ENCODE measurements at regions not wholly inside any gene's neighbourhood (a gene's known extent, or its start where the extent isn't known, plus 50 kb on each side); places are given as distances from the start of the nearest gene placed in this dataset.

DNA sequence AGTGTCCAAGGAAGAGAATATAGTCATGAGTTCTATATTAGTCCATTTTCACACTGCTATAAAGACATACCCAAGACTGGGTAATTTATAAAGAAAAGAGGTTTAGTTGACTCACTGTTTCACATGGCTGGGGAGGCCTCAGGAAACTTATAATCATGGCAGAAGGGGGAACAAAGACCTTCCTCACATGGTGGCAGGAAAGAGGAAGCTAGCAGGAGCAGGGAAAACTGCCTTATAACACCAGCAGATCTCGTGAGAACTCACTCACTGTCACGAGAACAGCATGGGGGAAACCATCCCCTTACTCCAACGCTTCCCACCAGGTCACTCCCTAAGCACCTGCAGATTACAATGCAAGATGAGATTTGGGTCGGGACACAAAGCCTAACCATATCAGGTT is 139.0 kb upstream of the ZNF438 start:
- no peaks in the 10 kb centered on the region for H3K27me3 ChIP-seq (replicated peaks; ENCODE audit: insufficient read depth)
- no peak overlapping the region for H3K27ac ChIP-seq
- H3K4me1 ChIP-seq (ENCODE audit: control insufficient read depth in 1 of 2, low read depth in 2 of 2): no peaks in the 10 kb centered on the region
- no peak for DNase-seq (ENCODE audit: low spot score)
- no peak for ATAC-seq (ENCODE audit: insufficient number of reproducible peaks, low FRiP score, low read depth)
- no peak for TF ChIP-seq CTCF (IDR thresholded peaks at IDR 0.05)
- H3K9me3 ChIP-seq: no peaks in the 10 kb centered on the region
- no peak overlapping the region for H3K4me3 ChIP-seq
- no peaks in the 10 kb centered on the region for H3K36me3 ChIP-seq

DNA sequence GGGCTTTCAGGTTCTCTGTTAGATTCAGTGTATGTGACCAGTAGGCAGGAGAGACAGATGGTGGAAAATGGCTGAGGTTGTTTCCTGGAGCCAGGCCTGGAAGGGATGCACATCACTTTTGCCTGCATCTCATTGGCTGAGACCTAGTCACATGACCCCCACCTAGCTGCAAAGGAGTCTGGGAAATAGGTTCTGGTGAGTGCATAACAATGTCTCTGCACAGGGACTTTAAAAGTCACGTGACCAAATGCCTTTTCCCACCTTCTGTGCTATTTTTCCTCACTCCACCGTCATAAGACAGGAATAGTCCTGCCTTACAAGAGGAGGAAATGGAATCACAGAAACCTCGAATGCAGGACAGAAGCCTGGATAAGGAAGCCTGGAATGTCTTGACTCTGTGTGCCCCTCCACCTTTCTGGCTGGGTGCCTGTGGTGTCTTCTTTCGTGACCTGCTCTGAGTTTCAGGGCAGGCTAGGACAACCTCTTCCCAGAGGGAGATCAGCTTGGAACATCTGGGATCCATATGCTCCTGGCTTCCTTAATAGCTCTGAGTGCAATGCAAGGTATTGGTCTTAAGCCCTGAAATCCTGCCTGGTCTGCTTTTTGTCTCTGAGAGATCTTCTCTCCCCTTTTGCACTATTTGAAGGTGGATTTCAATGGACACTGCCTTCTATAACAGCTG is 139.9 kb upstream of the ZNF438 start:
- no peak for TF ChIP-seq CTCF (IDR thresholded peaks at IDR 0.05)
- H3K4me3 ChIP-seq: no peak overlapping the region
- H3K9me3 ChIP-seq: no peaks in the 10 kb centered on the region
- no peaks in the 10 kb centered on the region for H3K4me1 ChIP-seq (ENCODE audit: control insufficient read depth in 1 of 2, low read depth in 2 of 2)
- ATAC-seq (ENCODE audit: insufficient number of reproducible peaks, low FRiP score, low read depth) (no peak), DNase-seq (ENCODE audit: low spot score) (no peak)
- H3K27me3 ChIP-seq (replicated peaks; ENCODE audit: insufficient read depth): no peaks in the 10 kb centered on the region
- no peaks in the 10 kb centered on the region for H3K36me3 ChIP-seq
- no peak overlapping the region for H3K27ac ChIP-seq

DNA sequence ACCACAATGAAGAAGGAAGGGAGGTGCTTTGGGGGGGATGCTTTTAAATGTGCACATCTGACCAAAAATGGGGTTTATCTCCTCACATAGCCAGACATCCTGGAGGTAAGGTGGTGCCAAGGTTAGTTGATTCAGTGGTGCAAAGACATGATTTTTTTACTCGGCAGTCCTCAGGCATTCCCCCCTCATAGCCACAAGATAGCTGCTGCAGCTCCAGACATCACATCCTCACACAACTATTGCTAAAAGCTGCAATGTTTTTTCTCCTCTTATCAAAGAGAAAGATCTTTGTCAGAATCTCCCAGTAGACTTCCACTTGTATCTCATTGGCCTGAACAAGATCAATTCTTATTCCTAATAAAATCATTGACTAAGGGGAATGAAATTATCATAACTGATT is 141.3 kb upstream of the ZNF438 start:
- Histone ChIP-seq H3K4me1 (ENCODE audit: control insufficient read depth in 1 of 2, low read depth in 2 of 2) (no peaks in the 10 kb centered on the region), H3K36me3 (no peaks in the 10 kb centered on the region), H3K4me3 (no peak overlapping the region), H3K27ac (no peak overlapping the region), H3K9me3 (no peaks in the 10 kb centered on the region), H3K27me3 (replicated peaks; ENCODE audit: insufficient read depth) (no peaks in the 10 kb centered on the region)
- no peak for ATAC-seq (ENCODE audit: insufficient number of reproducible peaks, low FRiP score, low read depth)
- DNase-seq (ENCODE audit: low spot score): no peak
- no peak for TF ChIP-seq CTCF (IDR thresholded peaks at IDR 0.05)

- Histone ChIP-seq H3K4me1 (ENCODE audit: control insufficient read depth in 1 of 2, low read depth in 2 of 2) (no peaks in the 10 kb centered on the region), H3K27ac (no peak overlapping the region), H3K4me3 (no peak overlapping the region), H3K36me3 (no peaks in the 10 kb centered on the region), H3K27me3 (replicated peaks; ENCODE audit: insufficient read depth) (no peaks in the 10 kb centered on the region), H3K9me3 (no peaks in the 10 kb centered on the region)
- no peak for ATAC-seq (ENCODE audit: insufficient number of reproducible peaks, low FRiP score, low read depth)
- no peak for TF ChIP-seq CTCF (IDR thresholded peaks at IDR 0.05)
- no peak for DNase-seq (ENCODE audit: low spot score)
These were observed 142.1 kb upstream of the ZNF438 start for GRCh38 chr10:31173752-31174151.

GRCh38 chr10:31179091-31179680 is 139.8 kb upstream of the ZEB1 start:
- ATAC-seq (ENCODE audit: insufficient number of reproducible peaks, low FRiP score, low read depth) (no peak), DNase-seq (ENCODE audit: low spot score) (no peak)
- Histone ChIP-seq H3K27ac (no peak overlapping the region), H3K4me1 (ENCODE audit: control insufficient read depth in 1 of 2, low read depth in 2 of 2) (no peaks in the 10 kb centered on the region), H3K36me3 (no peaks in the 10 kb centered on the region), H3K9me3 (no peaks in the 10 kb centered on the region), H3K27me3 (replicated peaks; ENCODE audit: insufficient read depth) (no peaks in the 10 kb centered on the region), H3K4me3 (no peak overlapping the region)
- TF ChIP-seq CTCF (IDR thresholded peaks at IDR 0.05): no peak

Data from thoracic aorta (tissue), 2 donors.